ENCODE measurements at regions not wholly inside any gene's neighbourhood (a gene's known extent, or its start where the extent isn't known, plus 50 kb on each side); places are given as distances from the start of the nearest gene placed in this dataset.

GRCh38 chr16:51710186-51710585 is 559.1 kb upstream of the SALL1 start:
- no peaks in the 10 kb centered on the region for H3K9me3 ChIP-seq (ENCODE audit: control insufficient read depth, low read length)
- no peak overlapping the region for H3K9ac ChIP-seq
- no peak overlapping the region for H3K4me2 ChIP-seq (ENCODE audit: low read length)
- no peaks in the 10 kb centered on the region for H3K27me3 ChIP-seq (ENCODE audit: control insufficient read depth, insufficient read depth, low read length)
- H3K79me2 ChIP-seq: no peaks in the 10 kb centered on the region
- no peak overlapping the region for H2AFZ ChIP-seq
- TF ChIP-seq CTCF (IDR thresholded peaks at IDR 0.05): no peak
- no peaks in the 10 kb centered on the region for H3K36me3 ChIP-seq (ENCODE audit: control insufficient read depth, insufficient read depth, low read length)
- H3K4me1 ChIP-seq: no peaks in the 10 kb centered on the region
- no peak overlapping the region for H3K4me3 ChIP-seq (ENCODE audit: low read depth, low read length)
- H3K27ac ChIP-seq: no peak overlapping the region

DNA sequence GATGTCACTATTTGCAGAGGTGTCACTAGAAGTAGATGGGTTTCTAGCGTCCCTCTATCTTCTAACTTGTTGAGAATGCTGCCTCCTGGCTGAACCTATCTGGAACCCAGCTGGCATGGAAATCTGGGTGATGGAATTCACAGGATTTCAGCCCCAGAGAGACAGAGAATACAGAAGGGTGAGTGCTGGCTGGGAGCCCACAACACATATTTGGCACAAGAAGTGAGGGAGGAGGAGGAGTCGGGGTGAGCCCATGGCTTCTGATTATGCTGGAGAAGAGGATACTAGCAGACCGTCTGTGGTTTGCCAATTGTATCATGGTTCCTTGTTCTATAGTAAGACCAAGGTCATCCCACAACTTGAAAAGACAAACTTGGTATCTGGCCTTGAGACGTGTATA is 557.8 kb upstream of the SALL1 start:
- TF ChIP-seq CTCF (IDR thresholded peaks at IDR 0.05): no peak
- H3K9ac ChIP-seq: no peak overlapping the region
- H3K4me2 ChIP-seq (ENCODE audit: low read length): no peak overlapping the region
- H3K27me3 ChIP-seq (ENCODE audit: control insufficient read depth, insufficient read depth, low read length): no peaks in the 10 kb centered on the region
- no peak overlapping the region for H3K4me3 ChIP-seq (ENCODE audit: low read depth, low read length)
- no peaks in the 10 kb centered on the region for H3K9me3 ChIP-seq (ENCODE audit: control insufficient read depth, low read length)
- H3K4me1 ChIP-seq: no peaks in the 10 kb centered on the region
- H3K27ac ChIP-seq: no peak overlapping the region
- H2AFZ ChIP-seq: no peak overlapping the region
- no peaks in the 10 kb centered on the region for H3K36me3 ChIP-seq (ENCODE audit: control insufficient read depth, insufficient read depth, low read length)
- no peaks in the 10 kb centered on the region for H3K79me2 ChIP-seq

DNA sequence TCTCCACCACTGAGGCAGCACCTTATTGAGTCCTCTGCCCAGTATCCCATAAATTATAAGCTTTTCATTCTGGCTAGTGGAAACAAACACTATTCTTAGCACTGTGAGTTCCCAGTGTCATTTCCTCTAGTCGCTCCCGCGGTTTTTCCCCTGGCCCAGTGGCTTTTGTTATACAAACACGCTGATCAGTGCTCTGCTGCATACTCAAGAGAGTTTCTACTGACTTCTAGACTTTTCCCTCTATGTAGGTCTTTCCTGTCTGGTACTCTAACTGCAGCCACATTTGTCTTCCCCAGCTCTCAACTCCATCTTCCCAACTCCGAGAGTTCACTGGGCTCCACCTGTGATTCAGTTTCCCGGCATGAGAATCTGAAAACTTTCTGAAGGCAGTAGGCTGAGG is 556.6 kb upstream of the SALL1 start:
- H3K27ac ChIP-seq: no peak overlapping the region
- H2AFZ ChIP-seq: no peak overlapping the region
- no peaks in the 10 kb centered on the region for H3K79me2 ChIP-seq
- H3K4me1 ChIP-seq: no peaks in the 10 kb centered on the region
- H3K4me2 ChIP-seq (ENCODE audit: low read length): no peak overlapping the region
- no peak overlapping the region for H3K4me3 ChIP-seq (ENCODE audit: low read depth, low read length)
- H3K9me3 ChIP-seq (ENCODE audit: control insufficient read depth, low read length): no peaks in the 10 kb centered on the region
- no peaks in the 10 kb centered on the region for H3K27me3 ChIP-seq (ENCODE audit: control insufficient read depth, insufficient read depth, low read length)
- H3K9ac ChIP-seq: no peak overlapping the region
- no peaks in the 10 kb centered on the region for H3K36me3 ChIP-seq (ENCODE audit: control insufficient read depth, insufficient read depth, low read length)
- TF ChIP-seq CTCF (IDR thresholded peaks at IDR 0.05): no peak

- no peak for TF ChIP-seq CTCF (IDR thresholded peaks at IDR 0.05)
- Histone ChIP-seq H3K4me3 (ENCODE audit: low read depth, low read length) (no peak overlapping the region), H2AFZ (no peak overlapping the region), H3K27me3 (ENCODE audit: control insufficient read depth, insufficient read depth, low read length) (no peaks in the 10 kb centered on the region), H3K36me3 (ENCODE audit: control insufficient read depth, insufficient read depth, low read length) (no peaks in the 10 kb centered on the region), H3K4me2 (ENCODE audit: low read length) (no peak overlapping the region), H3K27ac (no peak overlapping the region), H3K4me1 (no peaks in the 10 kb centered on the region), H3K9ac (no peak overlapping the region), H3K9me3 (ENCODE audit: control insufficient read depth, low read length) (no peaks in the 10 kb centered on the region), H3K79me2 (no peaks in the 10 kb centered on the region)
Observed at GRCh38 chr16:51705142-51705541, 554.1 kb upstream of the SALL1 start.

- Histone ChIP-seq H3K9ac (no peak overlapping the region), H3K4me3 (ENCODE audit: low read depth, low read length) (no peak overlapping the region), H3K36me3 (ENCODE audit: control insufficient read depth, insufficient read depth, low read length) (no peaks in the 10 kb centered on the region), H3K27ac (no peak overlapping the region), H2AFZ (no peak overlapping the region), H3K79me2 (no peaks in the 10 kb centered on the region), H3K4me1 (no peaks in the 10 kb centered on the region), H3K4me2 (ENCODE audit: low read length) (no peak overlapping the region), H3K9me3 (ENCODE audit: control insufficient read depth, low read length) (no peaks in the 10 kb centered on the region), H3K27me3 (ENCODE audit: control insufficient read depth, insufficient read depth, low read length) (no peaks in the 10 kb centered on the region)
- TF ChIP-seq CTCF (IDR thresholded peaks at IDR 0.05): no peak
Observed at GRCh38 chr16:51701025-51701424, 550.0 kb upstream of the SALL1 start.
